K562 (cell line): ENCODE measurements at regions not wholly inside any gene's neighbourhood (a gene's known extent, or its start where the extent isn't known, plus 50 kb on each side); places are given as distances from the start of the nearest gene placed in this dataset.

Source experiments
- ATAC-seq: fragments of 200-7000 bp; cut with Tn5 transposase; 3 replicates; pipeline ENCODE4 v1.9.1; 2020; ENCODE audit warnings: moderate library complexity
- BruUV-seq: library from RNA; stranded (reverse); fragments of 400-500 nt; replicated peaks from 2 replicates; lab custom pipeline; 2021; lab: Mats Ljungman, UMichigan
- CTCF ChIA-PET: fragments of 300-600 bp; formaldehyde crosslinking; extraction: SDS; loops from one replicate; lab custom pipeline; 2021; ENCODE audit warnings: low intra/inter-chr PET ratio; lab: Yijun Ruan, JAX
- POLR2A ChIA-PET: fragments of 300-600, 350-650 bp; sonication (Branson Sonifier 250); formaldehyde crosslinking; extraction: SDS; loops from one replicate; lab custom pipeline; 2021; ENCODE audit warnings: antibody characterized with exemption, inconsistent platforms; lab: Yijun Ruan, JAX
- DNase-seq, 4 experiments: peaks; one replicate each; pipeline versions ENCODE4 v3.0.0 to v3.0.0-alpha.2; 2011 to 2018; ENCODE audit warnings: low spot score in 3 of 4, mixed read lengths in 3 of 4; ENCODE audit errors: extremely low read depth in 1 of 4
- FAIRE-seq: peaks from 2 replicates; lab custom pipeline; 2011; peaks lifted over from hg19 to GRCh38; lab: Jason Lieb, UNC
- H2AFZ ChIP-seq: 2 replicates; pipeline ENCODE4 v1.6.0; 2011; ENCODE audit warnings: low read depth, low read length, control low read depth, inconsistent platforms
- H3K27ac ChIP-seq: fragments of 200-600 bp; 3 replicates; pipeline ENCODE4 v1.8.0; 2011; ENCODE audit warnings: low read depth, mild to moderate bottlenecking, control low read depth, inconsistent platforms, low read length, moderate library complexity, mixed read lengths; ENCODE audit errors: extremely low read depth
- H3K27me3 ChIP-seq, 2 experiments: fragments of 300-600 bp in 1 of 2; 2 replicates in 1 of 2; 3 replicates in 1 of 2; pipeline versions ENCODE4 v1.6.0 to v1.8.0; 2011; ENCODE audit warnings: inconsistent platforms in 2 of 2, low read length in 2 of 2, mild to moderate bottlenecking in 1 of 2, mixed read lengths in 1 of 2, moderate library complexity in 1 of 2; ENCODE audit not compliant: control insufficient read depth in 2 of 2, insufficient read depth in 2 of 2
- H3K36me3 ChIP-seq: fragments of 300-600 bp; 3 replicates; pipeline ENCODE4 v1.8.0; 2011; ENCODE audit warnings: mild to moderate bottlenecking, low read length, inconsistent platforms; ENCODE audit not compliant: control insufficient read depth, insufficient read depth
- H3K4me1 ChIP-seq, 2 experiments: fragments of 200-600 bp in 1 of 2; replicated peaks in 1 of 2; 2 replicates in 1 of 2; 3 replicates in 1 of 2; pipeline versions ENCODE4 v1.5.1 to v1.8.0; 2011; ENCODE audit warnings: inconsistent platforms in 2 of 2, low read length in 2 of 2, mild to moderate bottlenecking in 1 of 2, mixed read lengths in 1 of 2, moderate library complexity in 1 of 2; ENCODE audit not compliant: control insufficient read depth in 2 of 2, insufficient read depth in 2 of 2
- H3K4me2 ChIP-seq: 2 replicates; pipeline ENCODE4 v1.6.1; 2011; ENCODE audit warnings: low read length, control low read depth, inconsistent platforms, mixed read lengths; ENCODE audit not compliant: insufficient read depth
- H3K4me3 ChIP-seq: fragments of 200-600 bp; sonication (generic), shearing (Covaris generic); 2 replicates; pipeline ENCODE4 v1.5.1; 2016; ENCODE audit warnings: control low read depth, inconsistent platforms
- H3K79me2 ChIP-seq: fragments of 200-600 bp; 3 replicates; pipeline ENCODE4 v1.8.0; 2011; ENCODE audit warnings: low read length, inconsistent platforms; ENCODE audit not compliant: control insufficient read depth, insufficient read depth
- H3K9ac ChIP-seq, 2 experiments: 2 replicates each; pipeline versions ENCODE4 v1.6.0 to v1.6.1; 2011; ENCODE audit warnings: low read depth in 2 of 2, low read length in 2 of 2, control low read depth in 1 of 2, inconsistent platforms in 1 of 2, mild to moderate bottlenecking in 1 of 2, mixed read lengths in 1 of 2; ENCODE audit not compliant: insufficient read depth in 1 of 2
- H3K9me1 ChIP-seq: one replicate; pipeline ENCODE4 v1.6.0; 2011; ENCODE audit warnings: inconsistent platforms, mild to moderate bottlenecking, low read length, moderate library complexity; ENCODE audit not compliant: control insufficient read depth, insufficient read depth
- H3K9me3 ChIP-seq: replicated peaks from 2 replicates; pipeline ENCODE4 v1.5.1; 2011; ENCODE audit warnings: low read depth, low read length, inconsistent platforms; ENCODE audit not compliant: control insufficient read depth, insufficient read depth
- H4K20me1 ChIP-seq: replicated peaks from 2 replicates; pipeline ENCODE4 v1.6.1; 2011; ENCODE audit warnings: low read length, inconsistent platforms, mixed read lengths; ENCODE audit not compliant: control insufficient read depth, insufficient read depth
- ARNT ChIP-seq, 2 experiments: fragments of 450-650 bp; IDR thresholded peaks; 2 replicates each; pipeline ENCODE4 v1.6.1; 2016; ENCODE audit warnings: mild to moderate bottlenecking in 1 of 2
- FOXA3 ChIP-seq, 2 experiments: fragments of 450-650 bp in 1 of 2; sonication (generic) in 1 of 2; formaldehyde crosslinking; IDR thresholded peaks in 1 of 2; conservative IDR thresholded peaks in 1 of 2; 2 replicates each; pipeline versions ENCODE4 v1.4.0 to v1.8.0; 2020 to 2022; ENCODE audit warnings: mild to moderate bottlenecking in 2 of 2, missing genetic modification reagents in 1 of 2
- HMG20B ChIP-seq: fragments of 250-450 bp; sonication (Bioruptor Pico); IDR thresholded peaks from 2 replicates; pipeline ENCODE4 v1.5.0; 2021; ENCODE audit warnings: mild to moderate bottlenecking
- ILF3 ChIP-seq: fragments of 450-650 bp; IDR thresholded peaks from 2 replicates; pipeline ENCODE4 v1.6.1; 2018; ENCODE audit warnings: antibody characterized with exemption, mild to moderate bottlenecking, moderate library complexity, borderline replicate concordance
- KHSRP ChIP-seq: fragments of 450-650 bp; IDR thresholded peaks from 2 replicates; pipeline ENCODE4 v1.6.1; 2017
- RBM34 ChIP-seq: fragments of 200-400 bp; formaldehyde crosslinking; IDR thresholded peaks from 2 replicates; pipeline ENCODE4 v1.6.1; 2018; ENCODE audit warnings: low read length, borderline replicate concordance; ENCODE audit not compliant: insufficient read depth
- RNF2 ChIP-seq: sonication (generic); IDR thresholded peaks from 2 replicates; pipeline ENCODE4 v1.6.1; 2016
- TCF7 ChIP-seq: sonication (generic); IDR thresholded peaks from 2 replicates; pipeline ENCODE4 v1.6.1; 2016; ENCODE audit warnings: antibody characterized with exemption, borderline replicate concordance
- ZBTB17 ChIP-seq: fragments of 450-650 bp; formaldehyde crosslinking; IDR thresholded peaks from 2 replicates; pipeline ENCODE4 v1.4.0; 2020; ENCODE audit warnings: mild to moderate bottlenecking
- ZFP1 ChIP-seq: fragments of 450-650 bp; formaldehyde crosslinking; IDR thresholded peaks from 2 replicates; pipeline ENCODE4 v1.4.0; 2020; ENCODE audit warnings: mild to moderate bottlenecking, mixed read lengths
- ZNF282 ChIP-seq: sonication (generic); formaldehyde crosslinking; IDR thresholded peaks from 2 replicates; pipeline ENCODE4 v1.8.1; 2023; ENCODE audit warnings: missing genetic modification reagents
- ZNF408 ChIP-seq: fragments of 250-450 bp; sonication (Bioruptor Pico); IDR thresholded peaks from 2 replicates; pipeline ENCODE4 v1.4.0; 2020; ENCODE audit warnings: low read depth, mild to moderate bottlenecking, moderate library complexity
- WGBS: fragments of 100-300 bp; shearing (Covaris generic); methylation state at CpG from one replicate; pipeline ENCODE4 v1.1.6; 2016; ENCODE audit warnings: low coverage, mixed read lengths; ENCODE audit not compliant: insufficient coverage; ENCODE audit errors: missing lambda C conversion rate; 5-methylcytosine and 5-hydroxymethylcytosine counted together
- in situ Hi-C: fragments of 300-500 bp; cut with MboI; formaldehyde crosslinking; loops from 4 replicates; pipeline ENCODE4 v1.15.0; 2018; ENCODE audit warnings: inconsistent platforms, mixed read lengths
- intact Hi-C: fragments of 100-400 bp; cut with micrococcal nuclease; formaldehyde crosslinking; loops from 2 replicates; pipeline ENCODE4 v1.14.2; 2022
- TF ChIP-seq, protein P1 (sequence below): sonication (generic); IDR thresholded peaks from 2 replicates; pipeline ENCODE4 v1.6.1; 2016
- TF ChIP-seq, protein P2 (sequence below): sonication (generic); formaldehyde crosslinking; IDR thresholded peaks from 2 replicates; pipeline ENCODE4 v1.8.0; 2022; ENCODE audit warnings: missing genetic modification reagents, mild to moderate bottlenecking, borderline replicate concordance
- TF ChIP-seq, protein P3 (sequence below): fragments of 250-450 bp; sonication (Bioruptor Pico); IDR thresholded peaks from 2 replicates; pipeline ENCODE4 v1.8.0; 2021; ENCODE audit warnings: moderate library complexity, mild to moderate bottlenecking, inconsistent platforms
- TF ChIP-seq, protein P4 (sequence below): IDR thresholded peaks from 2 replicates; pipeline ENCODE4 v1.6.1; 2011; ENCODE audit warnings: borderline replicate concordance, low read depth, mild to moderate bottlenecking, moderate library complexity, low read length; ENCODE audit not compliant: insufficient read depth, poor library complexity, severe bottlenecking

DNA sequence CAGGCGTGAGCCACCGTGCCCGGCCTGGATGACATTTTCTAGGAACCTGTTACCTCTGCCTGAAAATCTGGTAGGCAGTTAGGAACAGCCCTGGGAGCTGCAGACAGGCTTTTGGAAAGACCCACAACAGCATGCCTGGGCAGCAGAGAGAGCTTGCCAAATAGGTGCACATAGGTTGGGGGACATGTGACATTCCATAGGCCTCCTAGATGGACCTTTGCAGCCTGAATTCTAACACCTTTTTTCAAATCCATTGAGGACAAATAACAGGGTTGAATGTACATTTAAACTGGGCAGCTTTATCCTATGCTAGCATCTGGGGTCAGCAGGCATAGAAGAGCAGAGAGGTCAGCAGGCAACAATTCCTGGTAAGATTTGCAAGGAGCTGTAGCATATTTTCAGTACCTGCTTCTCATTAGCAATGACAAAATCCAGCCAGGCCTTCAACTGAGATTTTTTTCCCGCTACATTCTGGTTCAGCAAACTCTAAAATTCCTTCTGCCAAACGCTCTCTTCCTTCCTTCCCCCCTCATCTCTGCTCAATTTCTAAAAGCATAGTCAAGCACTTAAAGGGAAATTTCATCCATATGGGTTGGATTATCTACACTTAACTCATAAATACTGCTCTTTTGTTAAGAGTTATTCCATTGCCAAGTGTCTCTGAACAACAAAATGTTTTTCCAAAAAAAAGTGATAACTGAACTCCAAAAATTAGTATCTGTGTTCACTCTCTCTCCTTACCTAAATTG is 75.2 kb downstream of the SOWAHC start:
- WGBS: 0% methylated on average over 5 of the region's 5 CpGs
- no peaks in the 10 kb centered on the region for H3K9me1 ChIP-seq
- in situ Hi-C loops: no loop called here
- H3K79me2 ChIP-seq: no peaks in the 10 kb centered on the region
- ATAC-seq (no peak), FAIRE-seq (no peak), DNase-seq (no peak)
- TF ChIP-seq TCF7 (no peak), ILF3 (no peak), ZNF408 (CRISPR knock-in tag) (no peak), RBM34 (no peak), KHSRP (no peak), RNF2 (no peak), ZFP1 (CRISPR knock-in tag) (no peak), ARNT (IDR thresholded peaks at IDR 0.05) (no peak), ZBTB17 (CRISPR knock-in tag) (no peak), ZNF282 (CRISPR knock-in tag) (no peak), HMG20B (CRISPR knock-in tag) (no peak), FOXA3 (CRISPR knock-in tag; conservative IDR thresholded peaks at IDR 0.05 in 1 of 2, IDR thresholded peaks at IDR 0.05 in 1 of 2) (no peak)
- TF ChIP-seq, protein P1, sequence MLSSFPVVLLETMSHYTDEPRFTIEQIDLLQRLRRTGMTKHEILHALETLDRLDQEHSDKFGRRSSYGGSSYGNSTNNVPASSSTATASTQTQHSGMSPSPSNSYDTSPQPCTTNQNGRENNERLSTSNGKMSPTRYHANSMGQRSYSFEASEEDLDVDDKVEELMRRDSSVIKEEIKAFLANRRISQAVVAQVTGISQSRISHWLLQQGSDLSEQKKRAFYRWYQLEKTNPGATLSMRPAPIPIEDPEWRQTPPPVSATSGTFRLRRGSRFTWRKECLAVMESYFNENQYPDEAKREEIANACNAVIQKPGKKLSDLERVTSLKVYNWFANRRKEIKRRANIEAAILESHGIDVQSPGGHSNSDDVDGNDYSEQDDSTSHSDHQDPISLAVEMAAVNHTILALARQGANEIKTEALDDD: no peak
- TF ChIP-seq, protein P2, sequence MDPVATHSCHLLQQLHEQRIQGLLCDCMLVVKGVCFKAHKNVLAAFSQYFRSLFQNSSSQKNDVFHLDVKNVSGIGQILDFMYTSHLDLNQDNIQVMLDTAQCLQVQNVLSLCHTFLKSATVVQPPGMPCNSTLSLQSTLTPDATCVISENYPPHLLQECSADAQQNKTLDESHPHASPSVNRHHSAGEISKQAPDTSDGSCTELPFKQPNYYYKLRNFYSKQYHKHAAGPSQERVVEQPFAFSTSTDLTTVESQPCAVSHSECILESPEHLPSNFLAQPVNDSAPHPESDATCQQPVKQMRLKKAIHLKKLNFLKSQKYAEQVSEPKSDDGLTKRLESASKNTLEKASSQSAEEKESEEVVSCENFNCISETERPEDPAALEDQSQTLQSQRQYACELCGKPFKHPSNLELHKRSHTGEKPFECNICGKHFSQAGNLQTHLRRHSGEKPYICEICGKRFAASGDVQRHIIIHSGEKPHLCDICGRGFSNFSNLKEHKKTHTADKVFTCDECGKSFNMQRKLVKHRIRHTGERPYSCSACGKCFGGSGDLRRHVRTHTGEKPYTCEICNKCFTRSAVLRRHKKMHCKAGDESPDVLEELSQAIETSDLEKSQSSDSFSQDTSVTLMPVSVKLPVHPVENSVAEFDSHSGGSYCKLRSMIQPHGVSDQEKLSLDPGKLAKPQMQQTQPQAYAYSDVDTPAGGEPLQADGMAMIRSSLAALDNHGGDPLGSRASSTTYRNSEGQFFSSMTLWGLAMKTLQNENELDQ (CRISPR knock-in tag): no peak
- TF ChIP-seq, protein P3, sequence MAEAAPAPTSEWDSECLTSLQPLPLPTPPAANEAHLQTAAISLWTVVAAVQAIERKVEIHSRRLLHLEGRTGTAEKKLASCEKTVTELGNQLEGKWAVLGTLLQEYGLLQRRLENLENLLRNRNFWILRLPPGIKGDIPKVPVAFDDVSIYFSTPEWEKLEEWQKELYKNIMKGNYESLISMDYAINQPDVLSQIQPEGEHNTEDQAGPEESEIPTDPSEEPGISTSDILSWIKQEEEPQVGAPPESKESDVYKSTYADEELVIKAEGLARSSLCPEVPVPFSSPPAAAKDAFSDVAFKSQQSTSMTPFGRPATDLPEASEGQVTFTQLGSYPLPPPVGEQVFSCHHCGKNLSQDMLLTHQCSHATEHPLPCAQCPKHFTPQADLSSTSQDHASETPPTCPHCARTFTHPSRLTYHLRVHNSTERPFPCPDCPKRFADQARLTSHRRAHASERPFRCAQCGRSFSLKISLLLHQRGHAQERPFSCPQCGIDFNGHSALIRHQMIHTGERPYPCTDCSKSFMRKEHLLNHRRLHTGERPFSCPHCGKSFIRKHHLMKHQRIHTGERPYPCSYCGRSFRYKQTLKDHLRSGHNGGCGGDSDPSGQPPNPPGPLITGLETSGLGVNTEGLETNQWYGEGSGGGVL (CRISPR knock-in tag): no peak
- TF ChIP-seq, protein P4, sequence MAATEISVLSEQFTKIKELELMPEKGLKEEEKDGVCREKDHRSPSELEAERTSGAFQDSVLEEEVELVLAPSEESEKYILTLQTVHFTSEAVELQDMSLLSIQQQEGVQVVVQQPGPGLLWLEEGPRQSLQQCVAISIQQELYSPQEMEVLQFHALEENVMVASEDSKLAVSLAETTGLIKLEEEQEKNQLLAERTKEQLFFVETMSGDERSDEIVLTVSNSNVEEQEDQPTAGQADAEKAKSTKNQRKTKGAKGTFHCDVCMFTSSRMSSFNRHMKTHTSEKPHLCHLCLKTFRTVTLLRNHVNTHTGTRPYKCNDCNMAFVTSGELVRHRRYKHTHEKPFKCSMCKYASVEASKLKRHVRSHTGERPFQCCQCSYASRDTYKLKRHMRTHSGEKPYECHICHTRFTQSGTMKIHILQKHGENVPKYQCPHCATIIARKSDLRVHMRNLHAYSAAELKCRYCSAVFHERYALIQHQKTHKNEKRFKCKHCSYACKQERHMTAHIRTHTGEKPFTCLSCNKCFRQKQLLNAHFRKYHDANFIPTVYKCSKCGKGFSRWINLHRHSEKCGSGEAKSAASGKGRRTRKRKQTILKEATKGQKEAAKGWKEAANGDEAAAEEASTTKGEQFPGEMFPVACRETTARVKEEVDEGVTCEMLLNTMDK: no peak
- H3K36me3 ChIP-seq: no peaks in the 10 kb centered on the region
- no peak overlapping the region for H3K4me2 ChIP-seq
- no peaks in the 10 kb centered on the region for H4K20me1 ChIP-seq
- POLR2A ChIA-PET: interaction anchor here (1.5 kb wide), 1 partner anchor 16 kb away, joined by 3 read pairs; no protein-coding TSS in a partner anchor
- no peak overlapping the region for H3K4me3 ChIP-seq
- H2AFZ ChIP-seq: no peak overlapping the region
- CTCF ChIA-PET: no interaction called here
- intact Hi-C loops: no loop called here
- no peak overlapping the region for H3K27ac ChIP-seq
- H3K27me3 ChIP-seq: peaks cover 0 to 7% of the 10 kb centered on the region in 2 experiments; a peak in 3 of 5 replicates
- H3K9me3 ChIP-seq: no peaks in the 10 kb centered on the region
- no TSS peak for BruUV-seq
- no peak overlapping the region for H3K9ac ChIP-seq
- no peaks in the 10 kb centered on the region for H3K4me1 ChIP-seq
